MM.1S (cell line): ENCODE measurements at regions not wholly inside any gene's neighbourhood (a gene's known extent, or its start where the extent isn't known, plus 50 kb on each side); places are given as distances from the start of the nearest gene placed in this dataset.

Experiments used
- DNase-seq: peaks from one replicate; pipeline ENCODE4 v3.0.0-alpha.2; 2015
- H2AFZ ChIP-seq: fragments of 300-600 bp; sonication (generic); 2 replicates; pipeline ENCODE4 v1.6.0; 2016; ENCODE audit warnings: antibody characterized with exemption, low read length
- H3F3A ChIP-seq: fragments of 300-600 bp; sonication (generic); 2 replicates; pipeline ENCODE4 v1.6.1; 2016; ENCODE audit warnings: mild to moderate bottlenecking, antibody characterized with exemption, low read length, moderate library complexity, mixed read lengths; ENCODE audit not compliant: insufficient read depth
- H3K27ac ChIP-seq: fragments of 300-600 bp; sonication (generic); 2 replicates; pipeline ENCODE4 v1.5.1; 2016; ENCODE audit warnings: mild to moderate bottlenecking, low read length
- H3K27me3 ChIP-seq: fragments of 300-600 bp; sonication (generic); replicated peaks from 2 replicates; pipeline ENCODE4 v1.6.0; 2016; ENCODE audit warnings: low read length; ENCODE audit not compliant: insufficient read depth
- H3K36me3 ChIP-seq: fragments of 300-600 bp; sonication (generic); replicated peaks from 2 replicates; pipeline ENCODE4 v1.6.1; 2016; ENCODE audit warnings: mild to moderate bottlenecking, low read length, mixed read lengths; ENCODE audit not compliant: insufficient read depth
- H3K4me1 ChIP-seq: fragments of 300-600 bp; sonication (generic); 2 replicates; pipeline ENCODE4 v1.6.1; 2016; ENCODE audit warnings: low read length, mixed read lengths
- H3K4me2 ChIP-seq: fragments of 300-600 bp; sonication (generic); 2 replicates; pipeline ENCODE4 v1.6.0; 2016; ENCODE audit warnings: low read depth, low read length
- H3K4me3 ChIP-seq: fragments of 300-600 bp; sonication (generic); 2 replicates; pipeline ENCODE4 v1.5.1; 2016; ENCODE audit warnings: low read length, mixed read lengths
- H3K79me2 ChIP-seq: fragments of 300-600 bp; sonication (generic); 2 replicates; pipeline ENCODE4 v1.6.1; 2016; ENCODE audit warnings: mixed run types, low read length, mixed read lengths
- H3K9ac ChIP-seq: fragments of 300-600 bp; sonication (generic); 2 replicates; pipeline ENCODE4 v1.6.1; 2016; ENCODE audit warnings: low read length, mixed read lengths
- H3K9me2 ChIP-seq: fragments of 300-600 bp; sonication (generic); replicated peaks from 2 replicates; pipeline ENCODE4 v1.6.1; 2016; ENCODE audit warnings: mild to moderate bottlenecking, low read length, mixed read lengths; ENCODE audit not compliant: insufficient read depth
- H3K9me3 ChIP-seq: fragments of 300-600 bp; sonication (generic); replicated peaks from 2 replicates; pipeline ENCODE4 v1.6.1; 2016; ENCODE audit warnings: mild to moderate bottlenecking, low read length, mixed read lengths; ENCODE audit not compliant: insufficient read depth
- H4K20me1 ChIP-seq: fragments of 300-600 bp; sonication (generic); 2 replicates; pipeline ENCODE4 v1.6.1; 2016; ENCODE audit warnings: mild to moderate bottlenecking, low read length, moderate library complexity, mixed read lengths; ENCODE audit not compliant: insufficient read depth
- CTCF ChIP-seq: fragments of 300-600 bp; sonication (generic); IDR thresholded peaks from 2 replicates; pipeline ENCODE4 v1.5.1; 2016; ENCODE audit warnings: antibody characterized with exemption, low read length, mixed read lengths
- EZH2 ChIP-seq: fragments of 300-600 bp; sonication (generic); optimal IDR thresholded peaks from 2 replicates; pipeline ENCODE3; 2017; ENCODE audit warnings: low read depth, mild to moderate bottlenecking, antibody characterized with exemption, low read length, mixed read lengths
- EZH2phosphoT487 ChIP-seq: fragments of 300-600 bp; sonication (generic); IDR thresholded peaks from 2 replicates; pipeline ENCODE4 v1.6.1; 2018; ENCODE audit warnings: antibody characterized with exemption, low read length

- Histone ChIP-seq H3K9me3 (no peaks in the 10 kb centered on the region), H4K20me1 (no peaks in the 10 kb centered on the region), H3K27ac (no peak overlapping the region), H3F3A (no peaks in the 10 kb centered on the region), H3K4me2 (no peak overlapping the region), H3K27me3 (no peaks in the 10 kb centered on the region), H3K79me2 (no peaks in the 10 kb centered on the region), H3K9me2 (no peaks in the 10 kb centered on the region), H2AFZ (no peak overlapping the region), H3K4me3 (no peak overlapping the region), H3K36me3 (no peaks in the 10 kb centered on the region), H3K4me1 (no peaks in the 10 kb centered on the region), H3K9ac (no peak overlapping the region)
- no peak for TF ChIP-seq EZH2
- no peak for TF ChIP-seq EZH2phosphoT487
- no peak for TF ChIP-seq CTCF
- no peak for DNase-seq
Observed at GRCh38 chr11:127392575-127392974, 392.0 kb upstream of the KIRREL3 start.

- Histone ChIP-seq H3K9ac (no peak overlapping the region), H3K4me2 (no peak overlapping the region), H3K79me2 (no peaks in the 10 kb centered on the region), H3K9me3 (no peaks in the 10 kb centered on the region), H3K27ac (no peak overlapping the region), H3K4me3 (no peak overlapping the region), H3K36me3 (no peaks in the 10 kb centered on the region), H4K20me1 (no peaks in the 10 kb centered on the region), H3K27me3 (no peaks in the 10 kb centered on the region), H3F3A (no peaks in the 10 kb centered on the region), H3K4me1 (no peaks in the 10 kb centered on the region), H2AFZ (no peak overlapping the region), H3K9me2 (no peaks in the 10 kb centered on the region)
- no peak for TF ChIP-seq CTCF
- no peak for TF ChIP-seq EZH2
- no peak for TF ChIP-seq EZH2phosphoT487
- DNase-seq = no peak
Observed at GRCh38 chr11:127390465-127390864, 389.9 kb upstream of the KIRREL3 start.

DNA sequence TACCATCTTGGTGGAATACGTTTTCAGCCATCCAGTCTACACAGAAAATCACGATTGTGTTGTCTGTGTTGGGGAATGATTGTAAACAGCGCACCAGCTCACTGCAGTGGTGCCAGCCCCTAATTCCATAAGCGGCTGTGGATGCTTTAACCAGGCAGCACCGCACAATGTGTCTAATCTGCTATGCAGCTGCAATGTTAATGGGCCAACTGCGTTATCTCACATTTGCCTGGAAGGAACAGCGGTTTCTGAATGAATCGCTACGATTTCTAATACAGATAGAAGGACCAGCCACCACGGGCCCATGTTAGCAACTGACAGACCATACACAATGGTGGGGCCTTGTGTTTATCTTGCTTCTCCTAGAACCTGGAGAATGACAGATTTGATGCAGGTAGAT, 384.5 kb upstream of the KIRREL3 start:
- H3K9me3 ChIP-seq = no peaks in the 10 kb centered on the region
- H4K20me1 ChIP-seq = no peaks in the 10 kb centered on the region
- H3K9ac ChIP-seq = no peak overlapping the region
- TF ChIP-seq EZH2phosphoT487 = no peak
- no peaks in the 10 kb centered on the region for H3K9me2 ChIP-seq
- H3K27ac ChIP-seq = no peak overlapping the region
- no peak overlapping the region for H2AFZ ChIP-seq
- no peaks in the 10 kb centered on the region for H3K79me2 ChIP-seq
- no peaks in the 10 kb centered on the region for H3K4me1 ChIP-seq
- no peaks in the 10 kb centered on the region for H3K27me3 ChIP-seq
- H3K4me3 ChIP-seq = no peak overlapping the region
- no peaks in the 10 kb centered on the region for H3K36me3 ChIP-seq
- H3K4me2 ChIP-seq = no peak overlapping the region
- no peak for DNase-seq
- H3F3A ChIP-seq = no peaks in the 10 kb centered on the region

GRCh38 chr11:127383026-127383425, 382.5 kb upstream of the KIRREL3 start:
- no peak for DNase-seq
- H2AFZ ChIP-seq = no peak overlapping the region

More at GRCh38 chr11:127383026-127383425, 382.5 kb upstream of the KIRREL3 start:
- Histone ChIP-seq H4K20me1 (no peaks in the 10 kb centered on the region), H3K9me2 (no peaks in the 10 kb centered on the region), H3K79me2 (no peaks in the 10 kb centered on the region), H3K9ac (no peak overlapping the region), H3K4me1 (no peaks in the 10 kb centered on the region), H3K36me3 (no peaks in the 10 kb centered on the region), H3K9me3 (no peaks in the 10 kb centered on the region), H3K4me2 (no peak overlapping the region), H3K27ac (no peak overlapping the region), H3K4me3 (no peak overlapping the region), H3K27me3 (no peaks in the 10 kb centered on the region), H3F3A (no peaks in the 10 kb centered on the region)
- no peak for TF ChIP-seq EZH2phosphoT487
- no peak for TF ChIP-seq EZH2
- no peak for TF ChIP-seq CTCF
